Bone marrow (tissue), 2 donors: ENCODE measurements at regions not wholly inside any gene's neighbourhood (a gene's known extent, or its start where the extent isn't known, plus 50 kb on each side); places are given as distances from the start of the nearest gene placed in this dataset.
"Not testable (repeated sequence)": the region's sequence is repeated elsewhere in the genome, so short reads cannot be mapped to it uniquely, and the experiment has no call there.

Experiments
- DNase-seq, 2 donors: peaks; one replicate each; lab custom pipeline; 2025; lab: John Stamatoyannopoulos, UW

GRCh38 chr1:192418552-192419285 is 101.9 kb downstream of the RGS21 start:
- DNase-seq, result no peak

GRCh38 chr1:192430644-192431043 is 113.9 kb downstream of the RGS21 start:
- no peak for DNase-seq

GRCh38 chr1:192435704-192436103 is 118.9 kb downstream of the RGS21 start:
- DNase-seq, result no peak

DNA sequence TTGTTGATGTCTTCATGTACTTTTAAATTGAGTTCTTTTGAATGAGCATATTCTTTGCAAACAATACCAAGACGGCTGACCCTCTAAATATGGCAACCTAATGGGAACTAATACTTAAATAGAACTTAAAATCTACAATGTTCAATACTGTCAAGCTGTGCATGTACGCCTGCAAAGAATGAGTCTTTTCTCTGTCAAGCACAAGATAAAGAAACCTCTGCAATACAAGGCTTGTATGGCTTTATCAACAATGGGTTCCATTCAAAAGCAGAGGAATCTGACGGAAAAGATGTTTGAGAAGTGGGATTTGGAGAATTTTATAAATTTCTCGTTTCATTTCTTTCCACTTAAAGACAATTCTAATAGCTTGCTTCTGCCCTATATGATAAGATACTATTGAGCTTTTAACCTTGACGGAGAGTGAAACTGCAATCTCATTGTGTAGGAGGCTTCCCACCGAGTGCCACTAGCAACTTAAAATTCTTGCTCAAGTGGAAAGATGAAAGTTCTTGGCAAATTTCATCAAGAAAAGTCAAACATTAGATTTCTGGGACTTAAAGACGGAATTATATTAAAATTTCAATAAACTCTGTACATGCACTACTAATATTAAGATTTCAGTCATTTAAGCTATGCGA is 119.8 kb downstream of the RGS21 start:
- no peak for DNase-seq

DNA sequence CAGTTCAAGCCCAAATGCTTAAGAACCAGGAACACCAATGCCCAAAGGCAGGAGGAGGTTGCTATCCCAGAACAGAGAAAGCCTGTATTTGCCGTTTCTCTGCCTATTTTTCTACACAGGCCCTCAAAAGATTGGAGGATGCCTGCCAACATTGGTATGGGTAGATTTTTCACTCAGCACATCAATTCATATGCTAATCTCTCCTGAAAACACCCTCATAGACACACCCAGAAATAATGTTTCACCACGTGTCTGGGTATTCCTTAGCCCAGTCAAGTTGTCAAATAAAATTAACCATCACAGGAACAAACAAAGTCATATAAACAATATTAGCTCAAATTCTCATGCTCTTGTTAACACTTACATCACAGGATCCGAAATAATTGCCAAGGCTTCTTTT is 121.9 kb downstream of the RGS21 start:
- no peak for DNase-seq

- no peak for DNase-seq
These were observed 122.7 kb downstream of the RGS21 start for GRCh38 chr1:192439373-192440025.

- no peak for DNase-seq
These were observed 124.7 kb downstream of the RGS21 start for GRCh38 chr1:192441492-192441891.

DNA sequence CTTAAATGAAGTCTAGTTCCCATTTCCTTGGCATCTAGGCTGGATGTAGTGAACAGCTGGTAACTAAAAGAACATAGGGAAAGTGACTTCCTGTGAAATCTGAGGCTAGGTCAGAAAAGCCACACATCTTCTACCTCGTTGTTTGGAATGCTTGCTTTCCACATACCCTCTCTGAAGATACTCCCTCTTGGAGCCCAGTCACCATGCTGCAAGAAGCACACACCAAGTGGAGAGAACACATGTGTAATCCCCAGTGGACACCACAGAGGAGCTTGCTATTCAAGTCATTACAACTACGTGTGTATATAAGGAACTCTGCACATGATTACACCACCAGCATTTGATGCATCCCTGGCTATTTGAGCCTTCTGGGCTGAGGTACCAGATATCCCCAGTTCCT is 125.9 kb downstream of the RGS21 start:
- no peak for DNase-seq

DNA sequence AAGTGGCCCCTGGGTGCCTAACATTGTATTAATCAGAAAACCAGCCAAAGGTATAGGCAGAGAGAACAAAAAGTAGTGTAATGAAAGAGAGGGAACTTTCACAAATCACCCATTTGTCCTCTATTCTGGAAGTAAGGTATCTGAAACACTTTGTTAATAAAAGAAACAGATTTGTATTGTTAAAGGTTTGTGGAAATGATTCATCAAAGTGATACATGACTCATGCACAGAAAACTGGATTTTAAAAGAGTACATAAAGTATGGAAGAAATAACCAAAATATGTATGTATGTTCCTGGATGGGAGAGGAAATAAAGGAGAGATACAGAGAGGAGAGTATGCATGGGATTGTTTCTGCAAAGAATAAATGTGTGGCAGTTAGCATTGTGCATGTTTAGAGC is 126.8 kb downstream of the RGS21 start:
- DNase-seq, result no peak

DNA sequence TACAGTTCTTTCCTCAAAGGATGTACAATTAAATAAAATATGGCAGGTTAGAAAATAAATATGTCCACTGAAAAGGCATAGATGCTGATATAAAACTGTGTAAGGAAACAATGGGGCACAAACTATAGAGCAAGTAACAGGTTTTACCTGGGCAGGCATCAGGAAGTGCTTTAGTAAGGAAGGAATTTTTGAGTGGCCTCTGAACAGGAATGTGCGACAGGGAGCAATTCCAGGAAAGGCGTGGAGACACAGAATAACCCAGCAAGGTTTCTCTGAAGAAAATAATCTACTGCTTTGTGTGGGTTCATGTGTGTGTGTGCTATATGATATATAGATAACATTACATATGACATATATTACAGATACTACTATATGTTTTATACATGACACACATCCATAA is 128.4 kb downstream of the RGS21 start:
- no peak for DNase-seq

DNA sequence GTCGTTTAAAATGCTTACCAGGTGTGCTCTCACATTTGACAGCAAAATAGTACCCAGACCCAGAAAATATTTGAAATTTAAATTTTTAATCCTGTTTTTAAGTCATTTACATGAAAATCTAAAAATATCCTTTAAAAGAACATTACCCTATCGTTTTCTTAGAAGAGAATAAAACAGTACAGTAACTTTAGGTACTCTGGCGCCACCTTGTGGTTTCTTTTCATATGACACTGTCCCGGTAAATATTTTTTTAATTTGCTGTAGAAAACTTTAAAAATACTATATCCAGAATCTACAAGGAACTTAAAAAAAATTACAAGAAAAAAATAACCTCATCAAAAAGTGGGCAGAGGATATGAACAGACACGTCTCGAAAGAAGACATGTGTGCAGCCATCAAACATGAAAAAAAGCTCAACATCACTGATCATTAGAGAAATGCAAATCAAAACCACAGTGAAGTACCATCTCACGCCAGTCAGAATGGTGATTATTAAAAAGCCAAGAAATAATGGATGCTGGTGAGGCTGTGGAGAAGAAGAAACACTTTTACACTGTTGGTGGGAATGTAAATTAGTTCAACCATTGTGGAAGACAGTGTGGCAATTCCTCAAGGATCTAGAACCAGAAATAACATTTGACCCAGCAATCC is 129.2 kb downstream of the RGS21 start:
- peak in 1 of 2 donors; percentile 17 for DNase-seq

DNA sequence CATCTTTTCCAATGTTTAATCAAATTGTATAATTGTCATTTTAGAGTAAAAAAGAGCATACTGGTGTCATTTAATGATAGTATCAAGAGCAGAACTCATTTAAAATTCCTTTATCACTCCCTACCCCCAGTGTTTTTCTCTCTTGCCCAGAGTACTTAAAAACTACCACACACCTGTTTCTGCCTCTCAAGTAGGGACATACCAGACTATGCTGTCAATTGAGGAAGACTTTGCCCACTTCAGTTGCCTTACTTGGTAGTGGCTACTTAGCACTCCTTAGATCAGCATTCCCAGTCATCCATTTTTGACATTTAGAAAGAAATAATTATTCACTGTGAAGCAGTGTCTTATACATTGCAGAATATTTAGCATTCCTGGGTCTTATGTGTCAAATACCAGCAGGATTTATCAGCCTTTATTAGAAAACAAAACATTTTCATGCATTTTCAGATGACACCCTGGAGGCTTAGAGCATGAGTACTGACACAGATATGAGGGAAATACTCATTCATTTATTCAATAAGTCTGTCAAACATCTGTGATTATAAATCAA is 127.5 kb upstream of the RGS1 start:
- DNase-seq, result no peak

- no peak for DNase-seq
These were observed 122.1 kb upstream of the RGS1 start for GRCh38 chr1:192453360-192453992.

- DNase-seq, result no peak
These were observed 116.1 kb upstream of the RGS1 start for GRCh38 chr1:192459467-192459866.

- DNase-seq, result no peak
These were observed 113.9 kb upstream of the RGS1 start for GRCh38 chr1:192461684-192462083.

DNA sequence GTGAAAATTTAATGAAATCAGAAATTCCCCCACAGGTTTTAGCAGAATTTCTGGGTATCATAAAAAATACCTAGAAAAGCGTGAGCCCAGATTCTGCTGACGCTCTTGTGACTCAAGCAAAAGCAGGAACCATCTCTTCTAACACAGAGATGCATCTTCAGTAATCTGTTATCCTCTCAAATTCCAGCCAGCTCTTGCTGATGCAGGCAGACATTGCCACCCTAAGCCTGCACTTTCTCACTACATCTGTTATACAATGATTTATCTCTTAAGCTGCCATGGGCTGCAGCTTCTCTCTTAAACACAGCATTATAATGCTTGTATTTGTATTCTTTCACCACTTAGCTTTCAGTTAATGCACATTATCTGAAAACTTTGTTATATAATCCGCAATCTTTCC is 113.0 kb upstream of the RGS1 start:
- DNase-seq, result no peak

DNA sequence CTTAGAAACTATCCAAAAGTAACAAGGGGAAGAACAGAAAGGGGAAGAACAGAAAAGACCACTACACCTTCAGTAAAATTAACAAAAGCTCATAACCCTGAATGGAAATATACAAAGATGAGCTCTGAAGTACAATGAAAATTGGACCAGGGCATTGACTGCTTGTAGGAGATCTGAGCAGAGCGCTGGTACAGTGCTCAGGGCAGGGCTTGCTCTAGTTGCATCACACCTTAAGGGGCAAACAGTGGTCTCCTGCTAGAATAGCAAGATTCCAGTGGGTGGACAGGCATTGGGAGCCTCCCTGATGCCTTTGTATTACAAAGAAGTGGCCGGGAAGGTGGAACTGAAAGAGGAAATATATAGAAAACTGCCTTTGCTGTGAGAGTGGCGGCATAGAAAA is 111.9 kb upstream of the RGS1 start:
- no peak for DNase-seq

DNA sequence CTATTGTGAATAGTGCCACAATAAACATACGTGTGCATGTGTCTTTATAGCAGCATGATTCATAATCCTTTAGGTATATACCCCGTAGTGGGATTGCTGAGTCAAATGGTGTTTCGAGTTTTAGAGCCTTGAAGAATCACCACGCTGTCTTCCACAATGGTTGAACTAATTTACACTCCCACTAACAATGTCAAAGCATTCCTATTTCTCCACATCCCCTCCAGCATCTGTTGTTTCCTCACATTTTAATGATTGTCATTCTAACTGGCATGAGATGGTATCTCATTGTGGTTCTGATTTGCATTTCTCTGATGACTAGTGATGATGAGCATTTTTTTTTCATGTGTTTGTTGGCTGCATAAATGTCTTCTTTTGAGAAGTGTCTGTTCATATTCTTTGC is 110.4 kb upstream of the RGS1 start:
- DNase-seq, result not testable (repeated sequence)

- DNase-seq, result no peak
These were observed 101.4 kb upstream of the RGS1 start for GRCh38 chr1:192474080-192474683.

DNA sequence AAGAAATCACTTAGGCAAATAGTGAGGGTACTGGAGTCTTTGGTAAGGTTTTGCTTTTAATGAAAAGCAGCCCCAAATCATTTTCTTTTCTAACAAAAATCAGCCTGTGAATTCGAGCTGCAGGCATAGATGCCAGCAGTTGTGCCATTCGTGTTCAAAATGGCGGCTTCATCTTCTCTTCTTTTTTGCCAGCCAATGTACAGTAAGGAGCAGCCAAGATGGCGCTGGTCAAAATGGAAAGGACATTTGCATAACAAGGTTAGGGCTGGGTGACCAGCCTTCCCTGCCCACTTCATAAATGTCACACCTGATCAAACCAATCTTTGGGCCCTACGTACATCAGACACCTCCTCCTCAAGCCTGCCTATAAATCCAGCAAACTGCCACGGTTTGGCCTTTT is 100.2 kb upstream of the RGS1 start:
- no peak for DNase-seq

DNA sequence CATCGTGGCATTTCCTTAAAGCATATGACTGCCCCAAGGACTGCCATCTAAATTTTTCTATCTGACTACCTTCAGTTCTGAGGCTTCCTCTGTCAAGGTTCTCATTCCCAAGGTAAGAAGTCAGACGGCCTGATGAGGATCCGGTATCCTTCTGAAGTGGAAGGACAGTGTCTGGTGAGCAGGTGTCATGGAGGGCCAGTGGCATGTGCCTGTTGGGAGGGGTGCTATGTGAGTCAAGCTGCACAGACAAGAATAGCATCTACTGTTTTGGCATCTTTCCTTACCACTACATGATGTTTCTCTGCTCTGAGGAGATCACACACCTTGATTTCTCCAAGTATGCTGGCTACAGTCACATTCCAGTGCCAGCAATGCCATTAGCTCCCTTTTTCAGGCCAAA is 99.6 kb upstream of the RGS1 start:
- DNase-seq, result no peak
